Transverse colon (tissue), 4 donors: ENCODE measurements at regions not wholly inside any gene's neighbourhood (a gene's known extent, or its start where the extent isn't known, plus 50 kb on each side); places are given as distances from the start of the nearest gene placed in this dataset.

Source experiments
- DNase-seq: peaks from one replicate; pipeline ENCODE4 v3.0.0-alpha.2; 2019
- H3K27ac ChIP-seq, 4 donors: fragments of 200-600 bp; sonication (generic); 2 replicates each; pipeline ENCODE4 v1.5.1; 2016 to 2018; ENCODE audit warnings: inconsistent platforms in 4 of 4
- H3K27me3 ChIP-seq: fragments of 200-600 bp; sonication (generic); 2 replicates; pipeline ENCODE4 v1.5.1; 2017; ENCODE audit warnings: inconsistent platforms
- H3K36me3 ChIP-seq, 4 donors: fragments of 200-600 bp; sonication (generic); 2 replicates each; pipeline ENCODE4 v1.5.1; 2017 to 2019; ENCODE audit warnings: inconsistent platforms in 4 of 4
- H3K4me1 ChIP-seq, 4 donors: fragments of 200-600 bp; sonication (generic); 2 replicates each; pipeline ENCODE4 v1.5.1; 2017 to 2020; ENCODE audit warnings: inconsistent platforms in 4 of 4
- H3K4me3 ChIP-seq, 4 donors: fragments of 200-600 bp; sonication (generic); 1 replicate in 1 of 4; 2 replicates in 3 of 4; pipeline versions ENCODE4 v1.5.1 to v1.6.1; 2017 to 2019; ENCODE audit warnings: inconsistent platforms in 4 of 4
- H3K9me3 ChIP-seq, 2 donors: fragments of 200-600 bp; sonication (generic); 2 replicates each; pipeline ENCODE4 v1.5.1; 2017 to 2019; ENCODE audit warnings: inconsistent platforms in 2 of 2
- EP300 ChIP-seq: sonication (generic); formaldehyde crosslinking; IDR thresholded peaks from one replicate; pipeline ENCODE4 v1.6.1; 2017; ENCODE audit warnings: antibody characterized with exemption, low read depth
- POLR2A ChIP-seq: fragments of 450-650 bp; IDR thresholded peaks from one replicate; pipeline ENCODE4 v1.6.1; 2016; ENCODE audit warnings: antibody characterized with exemption, mild to moderate bottlenecking, moderate library complexity
- POLR2AphosphoS5 ChIP-seq, 3 donors: sonication (generic); formaldehyde crosslinking; IDR thresholded peaks; one replicate each; pipeline ENCODE4 v1.6.1; 2016; ENCODE audit warnings: antibody characterized with exemption in 3 of 3
- WGBS, 2 donors: methylation state at CpG; one replicate each; pipeline ENCODE4 v1.1.5; 2018; ENCODE audit warnings: low coverage in 1 of 2; 5-methylcytosine and 5-hydroxymethylcytosine counted together
- in situ Hi-C, 4 donors: fragments of 200-750 bp; cut with MboI; loops; one replicate each; pipeline versions ENCODE4 v1.15.0 to v1.15.1; 2017; ENCODE audit warnings: low sequenced_read_pairs in 3 of 4, low pct_ligation_motif_present in 1 of 4, low pct_unique_long_range_greater_than_20kb in 1 of 4
- intact Hi-C: fragments of 100-400 bp; cut with DNase I; formaldehyde crosslinking; loops from one replicate; pipeline ENCODE4 v1.15.1; 2023; ENCODE audit warnings: low total_unique reads
- small RNA-seq, 4 donors: library from RNA; depleted of rRNA; stranded (forward); fragments of <200 nt; gene quantifications; one replicate each; pipeline ENCODE3, GENCODE V24; 2016
- TF ChIP-seq, protein P1 (sequence below), 5 experiments: fragments of 200-600 bp in 3 of 5; fragments of 450-650 bp in 2 of 5; sonication (generic) in 3 of 5; IDR thresholded peaks; 1 replicate in 2 of 5; 2 replicates in 3 of 5; pipeline ENCODE4 v1.5.1; 2016 to 2017; ENCODE audit warnings: antibody characterized with exemption in 5 of 5, inconsistent platforms in 3 of 5, mild to moderate bottlenecking in 2 of 5, moderate library complexity in 1 of 5

DNA sequence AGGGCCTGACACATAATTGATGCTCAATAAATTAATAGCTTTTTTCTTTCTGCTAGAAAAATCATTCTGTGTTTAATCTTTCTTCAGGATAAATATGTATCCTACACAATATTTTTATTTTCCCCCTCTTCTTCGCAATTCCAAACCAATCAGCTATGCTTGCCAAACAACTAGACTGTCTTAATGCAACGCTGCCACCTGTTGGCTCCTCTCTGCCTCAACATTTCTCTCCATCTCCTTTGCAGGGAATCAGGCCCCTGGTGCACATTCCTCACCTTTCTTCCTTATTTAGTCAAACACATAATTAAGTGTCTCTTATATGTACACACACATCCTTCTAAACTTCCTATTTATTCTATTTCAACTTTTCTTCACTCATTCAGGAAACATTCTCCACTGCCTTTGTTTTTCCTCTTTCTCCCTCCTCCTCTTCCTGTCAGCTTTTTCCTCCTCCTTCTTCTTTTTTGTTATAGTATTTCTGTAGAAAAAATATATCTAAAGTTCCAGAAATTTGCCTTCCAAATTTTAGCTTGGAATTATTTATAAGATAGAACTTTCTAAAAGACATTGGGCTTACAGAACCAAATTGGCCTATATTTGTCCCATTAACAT lies 406.0 kb downstream of the PRKD1 start:
- Histone ChIP-seq H3K36me3 (no peaks in the 10 kb centered on the region), H3K27ac (no peak overlapping the region), H3K27me3 (no peaks in the 10 kb centered on the region), H3K9me3 (peaks cover 0 to 3% of the 10 kb centered on the region in 2 donors), H3K4me1 (no peaks in the 10 kb centered on the region), H3K4me3 (no peak overlapping the region)
- TF ChIP-seq, protein P1, sequence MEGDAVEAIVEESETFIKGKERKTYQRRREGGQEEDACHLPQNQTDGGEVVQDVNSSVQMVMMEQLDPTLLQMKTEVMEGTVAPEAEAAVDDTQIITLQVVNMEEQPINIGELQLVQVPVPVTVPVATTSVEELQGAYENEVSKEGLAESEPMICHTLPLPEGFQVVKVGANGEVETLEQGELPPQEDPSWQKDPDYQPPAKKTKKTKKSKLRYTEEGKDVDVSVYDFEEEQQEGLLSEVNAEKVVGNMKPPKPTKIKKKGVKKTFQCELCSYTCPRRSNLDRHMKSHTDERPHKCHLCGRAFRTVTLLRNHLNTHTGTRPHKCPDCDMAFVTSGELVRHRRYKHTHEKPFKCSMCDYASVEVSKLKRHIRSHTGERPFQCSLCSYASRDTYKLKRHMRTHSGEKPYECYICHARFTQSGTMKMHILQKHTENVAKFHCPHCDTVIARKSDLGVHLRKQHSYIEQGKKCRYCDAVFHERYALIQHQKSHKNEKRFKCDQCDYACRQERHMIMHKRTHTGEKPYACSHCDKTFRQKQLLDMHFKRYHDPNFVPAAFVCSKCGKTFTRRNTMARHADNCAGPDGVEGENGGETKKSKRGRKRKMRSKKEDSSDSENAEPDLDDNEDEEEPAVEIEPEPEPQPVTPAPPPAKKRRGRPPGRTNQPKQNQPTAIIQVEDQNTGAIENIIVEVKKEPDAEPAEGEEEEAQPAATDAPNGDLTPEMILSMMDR (IDR thresholded peaks at IDR 0.05), result no peak
- TF ChIP-seq POLR2AphosphoS5 (IDR thresholded peaks at IDR 0.05), result no peak
- no peak for TF ChIP-seq EP300
- no peak for TF ChIP-seq POLR2A
- in situ Hi-C loops, result no loop called here
- DNase-seq, result no peak
- 42 to 48% methylated on average over 2 of the region's 2 CpGs for WGBS, 2 donors
- intact Hi-C loops, result no loop called here

Small RNA genes in the stretch of these regions (small RNA-seq; reads per million reads assigned to genes)
- gene RF00019, result 0 reads per million in 4 donors
- 0 reads per million in 4 donors for gene RNU11-5P
- gene RNU6-864P, result 0 reads per million in 4 donors
